GM11168 (cell line): ENCODE measurements at regions not wholly inside any gene's neighbourhood (a gene's known extent, or its start where the extent isn't known, plus 50 kb on each side); places are given as distances from the start of the nearest gene placed in this dataset.
"Not testable (repeated sequence)": the region's sequence is repeated elsewhere in the genome, so short reads cannot be mapped to it uniquely, and the experiment has no call there.

Experiments
- in situ Hi-C: fragments of 300-500 bp; cut with MboI; formaldehyde crosslinking; loops from one replicate; pipeline ENCODE4 v1.12.0; 2022; ENCODE audit warnings: low sequenced_read_pairs; ENCODE audit not compliant: unreplicated experiment

DNA sequence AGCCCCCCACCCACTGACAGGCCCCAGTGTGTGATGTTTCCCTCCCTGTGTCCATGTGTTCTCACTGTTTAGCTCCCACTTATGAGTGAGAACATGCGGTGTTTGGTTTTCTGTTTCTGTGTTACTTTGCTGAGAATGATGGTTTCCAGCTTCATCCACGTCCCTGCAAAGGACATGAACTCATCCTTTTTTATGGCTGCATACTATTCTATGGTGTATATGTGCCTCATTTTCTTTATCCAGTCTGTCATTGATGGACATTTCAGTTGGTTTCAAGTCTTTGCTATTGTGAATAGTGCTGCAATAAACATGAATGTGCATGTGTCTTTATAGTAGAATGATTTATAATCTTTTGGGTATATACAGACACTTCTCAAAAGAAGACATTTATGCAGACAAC lies 88.6 kb upstream of the EGFL6 start:
- in situ Hi-C loops = loop anchor here (10.0 to 25.0 kb wide), 2 partner anchors 218 to 386 kb away; no protein-coding TSS in a partner anchor

DNA sequence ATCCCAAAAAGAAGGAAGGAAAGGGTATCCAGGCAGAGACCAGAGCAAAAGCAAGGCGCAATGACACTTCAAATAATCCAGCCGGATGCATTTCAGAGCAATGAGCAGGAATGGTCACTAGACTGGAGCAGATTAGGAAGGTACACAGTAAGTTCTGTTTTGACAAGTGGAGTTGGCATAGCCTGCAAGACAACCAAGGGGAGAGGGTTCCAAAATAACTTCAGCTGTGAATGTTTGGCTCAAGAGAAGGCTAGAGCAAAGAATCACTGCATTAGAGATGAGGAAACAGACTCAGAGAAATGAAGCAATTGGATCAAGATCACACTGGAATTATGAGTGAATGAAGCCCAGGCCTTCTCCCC lies 90.0 kb upstream of the EGFL6 start:
- in situ Hi-C loops = loop anchor here (25.0 kb wide), 1 partner anchor 217 kb away; no protein-coding TSS in a partner anchor

DNA sequence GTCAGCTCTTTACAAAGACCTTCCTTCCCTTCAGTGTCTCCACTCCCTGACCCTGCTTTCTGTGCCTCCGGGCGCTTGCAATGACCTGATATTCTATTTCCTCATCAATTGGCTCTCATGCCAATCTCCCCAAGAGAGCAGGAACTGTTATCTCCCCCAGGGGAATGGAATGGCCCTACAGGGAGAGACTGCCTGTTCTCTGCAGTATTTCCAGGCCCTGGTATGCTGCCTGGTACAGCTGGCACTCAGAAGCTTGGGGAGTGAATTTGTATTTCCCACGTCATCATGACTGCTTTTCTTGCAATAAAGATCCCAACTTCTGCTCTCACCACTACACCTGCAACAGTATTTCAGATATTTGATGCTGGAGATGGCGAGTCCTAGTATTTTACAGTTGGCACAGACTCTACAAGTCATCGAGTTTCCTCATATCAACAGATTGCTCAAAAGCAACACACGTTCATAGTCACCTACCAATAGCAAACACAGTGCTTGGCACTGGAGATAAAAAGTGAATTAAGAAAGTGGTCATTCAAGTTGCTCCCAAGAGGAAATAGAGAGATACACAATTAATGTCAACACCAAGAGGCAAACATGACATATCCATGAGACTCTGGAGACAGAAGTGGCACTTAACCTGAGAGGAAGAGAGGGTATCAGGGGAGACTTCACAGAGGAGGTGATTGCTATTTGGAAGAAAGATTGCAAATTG lies 90.5 kb upstream of the EGFL6 start:
- in situ Hi-C loops = loop anchor here (25.0 kb wide), 1 partner anchor 217 kb away; no protein-coding TSS in a partner anchor

DNA sequence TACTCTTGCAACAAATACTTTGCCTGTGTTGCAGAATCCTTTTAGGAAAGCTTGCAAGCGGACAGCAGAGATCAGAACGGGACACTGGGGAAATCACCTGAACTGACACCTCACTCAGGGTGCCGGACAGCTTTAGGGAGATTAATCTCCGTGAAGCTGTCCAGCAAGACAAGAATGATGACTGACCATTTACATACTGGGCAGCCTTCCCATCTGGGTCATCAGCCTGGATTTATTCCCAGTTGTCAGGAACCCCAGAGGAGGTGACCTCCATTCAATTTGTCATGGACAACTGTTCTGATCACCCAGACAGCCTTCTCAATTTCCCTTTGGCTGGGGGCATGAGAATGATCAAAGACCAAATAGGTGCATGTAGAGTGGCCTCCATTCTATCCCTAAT lies 93.0 kb upstream of the EGFL6 start:
- in situ Hi-C loops = loop anchor here (25.0 kb wide), 1 partner anchor 214 kb away; no protein-coding TSS in a partner anchor

DNA sequence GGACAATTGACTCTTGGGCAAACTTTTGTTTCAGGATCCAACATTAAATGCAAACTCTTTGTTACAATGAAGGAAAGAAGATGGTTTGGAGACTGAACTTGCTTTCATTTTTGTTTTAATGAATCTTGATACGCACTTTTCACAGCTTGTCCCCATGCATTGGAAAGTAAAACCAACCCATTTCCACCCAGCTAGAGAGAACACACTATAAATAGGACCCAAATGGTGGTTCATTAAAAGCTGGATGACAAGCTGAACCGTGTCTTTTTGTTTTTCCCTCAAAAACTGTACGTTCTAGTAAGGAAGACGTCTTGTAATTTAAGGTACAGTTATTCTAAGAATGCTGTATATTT lies 95.3 kb upstream of the EGFL6 start:
- in situ Hi-C loops = no loop called here

DNA sequence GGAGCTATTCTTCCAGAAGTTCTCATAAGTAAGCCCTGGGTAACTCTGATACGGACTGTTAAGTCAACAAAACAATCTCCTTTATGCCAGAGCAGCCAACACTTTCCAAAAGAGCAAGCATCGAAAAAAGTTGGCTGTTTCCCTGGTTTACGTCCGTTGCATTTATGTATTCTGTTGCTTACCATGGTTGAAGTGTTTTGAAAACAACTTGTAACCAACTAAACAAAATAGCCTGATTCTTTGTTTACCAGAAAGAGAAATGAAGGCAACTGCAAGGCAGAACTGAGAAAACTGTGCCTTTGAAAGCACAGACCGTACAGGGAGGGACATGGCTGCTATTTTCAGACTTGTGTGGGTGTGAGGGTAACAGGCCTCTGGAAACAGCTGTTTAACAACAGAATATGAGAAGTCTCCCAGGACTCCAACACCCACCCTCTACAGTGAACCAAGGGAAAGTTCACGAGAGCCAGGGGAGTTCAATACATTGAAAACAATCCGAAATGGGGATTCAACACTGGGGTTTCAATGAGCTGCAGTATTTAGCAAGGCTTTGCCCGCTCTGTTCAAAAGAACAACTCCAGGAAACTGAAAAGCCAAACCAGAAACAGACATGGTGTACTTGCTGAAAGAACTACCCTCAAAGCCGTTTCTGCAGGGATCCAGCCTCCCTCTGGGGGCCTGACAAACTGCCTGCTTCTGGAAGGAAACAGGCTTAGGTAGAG lies 95.8 kb upstream of the EGFL6 start:
- in situ Hi-C loops = no loop called here

DNA sequence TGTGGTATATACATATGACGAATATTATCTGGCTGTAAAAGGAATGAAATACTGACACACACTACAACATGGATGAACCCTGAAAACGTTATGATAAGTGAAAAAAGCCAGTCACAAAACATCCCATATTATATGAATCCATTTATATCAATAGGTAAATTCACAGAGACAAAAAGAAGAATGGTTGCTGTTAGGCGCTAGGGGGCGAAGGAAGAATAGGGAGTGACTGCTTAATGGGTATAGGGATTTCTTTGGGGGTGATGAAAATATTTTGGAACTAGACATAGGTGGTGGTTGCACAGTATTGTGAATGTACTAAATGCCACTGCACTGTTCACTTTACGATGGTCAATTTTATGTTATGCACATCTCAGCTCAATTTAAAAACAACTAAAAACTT lies 96.4 kb upstream of the EGFL6 start:
- in situ Hi-C loops = no loop called here

DNA sequence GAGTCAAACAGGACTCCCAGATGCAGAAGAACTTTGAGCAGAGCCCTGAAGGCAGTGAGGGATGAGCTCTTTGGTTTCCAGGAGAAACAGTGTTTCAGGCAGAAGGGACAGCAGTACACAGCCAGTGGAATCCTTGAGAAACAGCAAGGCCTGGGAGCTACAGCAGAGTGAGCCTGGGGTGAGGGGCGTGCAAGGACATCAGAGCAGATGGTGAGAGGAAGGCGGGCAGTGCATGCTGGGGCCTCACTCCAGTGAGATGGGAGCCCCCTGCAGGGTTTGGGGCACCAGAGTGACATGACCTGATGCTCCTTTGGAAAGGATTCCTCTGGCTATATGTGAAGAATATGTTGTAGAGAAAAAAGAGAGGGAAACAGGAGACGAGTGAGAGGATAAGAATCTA lies 98.1 kb upstream of the EGFL6 start:
- in situ Hi-C loops = no loop called here

DNA sequence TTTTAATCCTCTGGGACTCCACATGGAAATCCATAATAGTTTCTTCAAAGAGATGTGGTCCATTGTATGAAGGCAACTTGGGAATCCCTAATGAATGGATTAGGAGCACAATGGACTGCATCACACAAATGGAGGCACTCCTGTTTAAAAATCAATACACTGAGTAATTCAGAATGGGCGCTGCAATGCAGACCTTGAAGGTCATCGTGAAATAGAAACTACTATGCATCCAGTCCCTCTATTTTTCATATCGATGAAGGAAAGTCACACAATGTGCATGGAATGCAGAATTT lies 98.8 kb upstream of the EGFL6 start:
- in situ Hi-C loops = no loop called here

DNA sequence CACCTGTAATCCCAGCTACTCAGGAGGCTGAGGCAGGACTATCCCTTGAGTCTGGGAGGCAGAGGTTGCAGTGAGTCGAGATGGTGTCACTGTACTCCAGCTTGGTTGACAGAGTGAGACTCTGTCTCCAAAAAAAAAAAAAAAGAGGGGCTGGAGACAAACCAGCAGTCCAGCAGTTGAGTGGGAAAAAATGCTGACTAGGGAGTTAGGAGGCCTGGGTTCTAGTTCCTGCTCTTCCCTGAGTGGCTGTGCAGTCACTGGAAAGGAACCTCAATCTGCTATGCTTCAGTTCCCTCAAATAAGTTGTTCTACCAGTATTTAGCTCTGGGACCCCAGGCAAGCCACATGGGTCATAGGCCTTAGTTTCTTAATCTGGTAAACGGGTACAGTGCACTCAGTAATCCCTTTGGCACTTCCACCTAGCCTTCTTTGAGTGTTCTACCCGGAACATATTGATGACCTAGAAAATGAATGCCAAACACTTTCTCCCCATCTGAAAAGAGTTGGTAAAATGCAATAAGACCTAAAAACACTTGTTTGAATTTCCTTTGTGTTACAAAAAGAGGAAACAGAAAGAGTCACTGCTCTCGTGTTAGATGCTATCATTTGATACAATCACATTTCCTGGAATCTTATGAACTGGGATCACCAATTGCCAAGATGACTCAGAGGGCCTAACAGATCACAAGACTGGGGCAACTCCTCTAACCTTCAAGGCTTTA lies 99.3 kb upstream of the EGFL6 start:
- in situ Hi-C loops = no loop called here

DNA sequence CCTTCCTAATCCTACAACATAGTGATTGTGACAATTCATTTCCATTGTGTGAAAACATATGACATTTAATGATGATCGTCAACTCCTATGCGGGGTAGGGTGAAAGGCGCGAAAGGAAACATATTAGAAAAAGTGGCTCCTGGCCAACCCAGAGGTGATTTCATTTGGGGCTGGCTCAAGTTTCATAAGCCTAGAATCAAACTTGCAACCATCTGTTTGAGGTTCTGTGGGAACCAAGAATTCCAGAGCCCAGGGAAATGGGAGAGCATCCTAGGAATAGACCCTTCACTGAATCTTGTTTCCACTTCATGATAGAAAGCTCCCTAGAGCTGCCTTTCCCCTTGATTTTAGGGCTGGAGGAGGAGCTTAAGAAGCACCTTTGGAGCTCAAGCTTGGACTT lies 101.3 kb upstream of the EGFL6 start:
- in situ Hi-C loops = no loop called here

DNA sequence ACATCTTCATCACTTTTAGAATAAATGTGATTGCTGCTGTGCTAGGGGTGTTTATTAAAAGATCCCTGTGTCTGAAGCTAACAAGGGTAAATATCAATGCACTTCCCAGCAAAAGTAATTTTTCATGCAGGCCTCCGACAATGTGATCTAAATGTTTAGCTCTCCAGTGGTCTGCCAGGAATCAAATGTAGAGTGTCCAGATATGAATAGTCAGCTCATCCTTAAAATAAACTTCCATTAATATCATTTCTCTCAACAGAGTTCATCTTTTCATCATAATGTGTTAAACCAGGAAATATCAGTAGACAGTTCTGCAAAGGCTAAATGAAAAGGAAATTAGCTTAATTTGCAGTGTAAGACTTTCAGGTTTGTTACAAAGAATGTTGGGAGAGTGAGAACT lies 102.2 kb upstream of the EGFL6 start:
- in situ Hi-C loops = no loop called here

DNA sequence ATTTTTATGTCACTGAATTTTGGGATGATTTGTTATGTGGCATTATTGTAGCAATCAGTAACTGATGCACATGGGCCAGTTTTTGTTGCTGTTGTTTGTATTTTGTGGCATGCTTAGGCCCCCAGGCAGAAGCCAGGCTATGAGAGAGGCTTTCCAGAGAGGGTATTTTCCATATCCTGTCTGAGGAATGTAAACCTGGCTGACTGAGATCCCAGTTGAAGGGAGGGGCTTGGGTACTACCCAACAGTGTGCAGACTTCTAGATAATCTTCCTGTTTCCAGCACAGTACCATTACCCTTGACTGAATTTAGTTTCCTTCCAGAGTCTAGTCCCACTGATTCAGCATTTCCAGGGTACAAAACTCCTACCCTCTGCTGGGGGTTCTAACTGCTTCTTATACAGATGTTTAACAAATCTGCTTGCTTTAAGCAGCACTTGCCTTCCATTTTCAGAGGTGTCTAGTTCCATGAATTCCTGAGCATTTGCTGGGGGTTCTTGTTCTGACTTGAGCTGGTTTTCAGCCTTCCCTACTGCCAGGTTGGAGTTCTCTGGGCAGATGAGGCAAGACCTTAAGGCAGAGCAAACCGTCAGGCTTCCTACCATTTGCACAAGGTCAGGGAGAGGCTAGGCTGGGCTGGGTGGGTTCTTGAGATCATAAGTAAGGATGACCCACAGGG lies 104.7 kb upstream of the EGFL6 start:
- in situ Hi-C loops = no loop called here

DNA sequence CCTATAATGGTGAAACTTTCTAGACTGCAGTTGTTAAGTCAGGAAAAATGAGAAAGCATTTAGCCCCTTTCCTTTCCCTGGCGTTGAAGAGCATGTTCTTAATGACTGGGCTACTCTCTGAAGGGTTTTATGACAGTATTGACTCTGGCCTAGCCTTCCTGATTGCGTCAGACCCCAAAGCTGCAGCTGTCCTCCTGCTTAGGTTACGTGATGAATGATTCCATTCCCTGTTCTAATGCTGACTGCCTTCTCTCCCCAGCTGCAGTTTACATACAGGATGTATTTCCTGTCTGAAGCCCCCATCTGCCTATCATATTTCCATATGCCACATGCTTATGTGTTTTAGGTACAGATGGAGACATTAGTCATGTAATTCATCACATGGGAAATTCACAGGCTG lies 105.8 kb upstream of the EGFL6 start:
- in situ Hi-C loops = no loop called here

DNA sequence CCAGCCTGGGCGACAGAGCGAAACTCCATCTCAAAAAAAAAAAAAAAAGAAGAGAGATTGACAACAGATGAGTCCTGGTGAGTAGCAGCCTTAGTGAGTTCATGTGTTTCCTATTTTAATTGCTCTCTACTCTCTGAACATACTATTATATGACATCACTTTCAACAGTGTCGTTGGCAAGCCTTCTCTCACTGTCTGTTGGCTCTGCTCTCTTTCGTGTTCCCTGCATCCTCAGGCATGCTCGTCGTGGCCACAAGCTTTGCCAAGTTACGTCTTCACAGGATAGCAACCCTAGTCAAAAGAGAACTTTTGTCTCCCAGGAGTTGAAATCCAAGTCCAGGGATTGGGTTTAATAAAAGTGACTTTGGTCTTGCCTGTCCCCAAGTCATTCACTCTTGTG lies 117.1 kb upstream of the EGFL6 start:
- in situ Hi-C loops = no loop called here

DNA sequence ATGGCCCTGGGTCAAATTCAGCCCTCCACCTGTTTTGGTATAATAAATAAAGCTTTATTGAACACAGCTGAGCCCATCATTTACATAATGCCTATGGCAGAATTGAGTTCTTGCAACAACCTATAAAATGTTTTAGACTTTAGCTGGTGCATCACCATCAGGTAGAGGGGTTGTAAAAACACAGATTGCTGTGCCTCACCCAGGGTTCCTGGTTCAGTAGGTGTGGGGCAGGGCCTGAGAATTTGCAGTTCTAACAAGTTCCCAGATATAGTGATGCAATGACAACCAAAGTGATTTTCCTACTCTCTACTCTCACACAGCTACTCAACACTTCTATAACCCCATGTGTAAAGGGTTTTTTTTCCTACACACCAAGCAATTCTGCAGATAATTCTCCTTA lies 120.0 kb upstream of the EGFL6 start:
- in situ Hi-C loops = no loop called here

DNA sequence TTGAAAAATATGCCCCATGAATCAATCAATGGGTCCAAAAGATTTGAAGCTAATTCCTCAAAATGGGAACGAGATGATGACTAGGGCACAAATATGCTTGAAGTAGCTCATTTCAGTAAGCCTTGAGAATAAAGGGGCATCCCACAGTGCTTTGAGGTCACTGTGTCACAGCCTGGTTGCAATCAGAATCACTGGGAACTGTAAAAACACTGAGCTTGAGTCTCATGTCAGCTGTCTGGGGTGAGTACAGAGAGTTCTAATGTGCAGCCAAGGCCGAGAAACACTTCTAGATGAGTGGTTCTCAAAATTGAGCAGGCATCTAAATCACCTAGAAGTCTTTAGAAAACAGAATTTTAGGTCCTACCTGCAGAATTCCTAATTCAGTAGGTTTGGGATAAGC lies 120.5 kb upstream of the EGFL6 start:
- in situ Hi-C loops = no loop called here

DNA sequence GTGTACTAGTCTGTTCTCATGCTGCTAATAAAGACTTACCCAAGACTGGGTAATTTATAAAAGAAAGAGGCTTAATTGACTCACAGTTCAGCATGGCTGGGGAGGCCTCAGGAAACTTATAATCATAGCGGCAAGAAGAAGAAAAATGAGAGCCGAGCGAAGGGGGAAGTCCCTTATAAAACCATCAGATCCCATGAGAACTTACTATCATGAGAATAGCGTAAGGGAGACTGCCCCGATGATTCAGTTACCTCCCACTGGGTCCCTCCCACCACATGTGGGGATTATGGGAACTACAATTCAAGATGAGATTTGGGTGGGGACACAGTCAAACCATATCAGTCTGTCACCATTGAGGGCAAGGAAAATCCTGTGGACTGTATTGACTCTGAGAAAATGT lies 121.8 kb upstream of the ATXN3L start:
- in situ Hi-C loops = not testable (repeated sequence)

DNA sequence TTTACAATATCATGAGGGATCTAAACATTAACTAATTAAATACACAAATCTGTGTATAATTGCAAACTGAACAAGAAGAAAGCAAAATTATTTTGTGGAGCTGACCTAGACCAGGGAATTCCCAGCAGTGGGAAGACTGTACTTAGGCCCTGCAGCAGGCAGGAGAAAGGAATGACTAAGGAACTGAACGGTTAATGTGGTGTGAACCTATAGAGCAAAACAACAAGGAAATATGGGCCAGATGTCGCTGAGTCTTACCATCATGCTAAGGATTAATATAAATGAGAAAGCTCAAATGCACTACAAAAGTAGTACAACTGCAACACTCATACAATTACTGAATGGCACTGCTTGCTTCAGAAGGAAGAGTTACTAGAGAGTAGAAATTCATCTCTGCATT lies 120.3 kb upstream of the ATXN3L start:
- in situ Hi-C loops = no loop called here

DNA sequence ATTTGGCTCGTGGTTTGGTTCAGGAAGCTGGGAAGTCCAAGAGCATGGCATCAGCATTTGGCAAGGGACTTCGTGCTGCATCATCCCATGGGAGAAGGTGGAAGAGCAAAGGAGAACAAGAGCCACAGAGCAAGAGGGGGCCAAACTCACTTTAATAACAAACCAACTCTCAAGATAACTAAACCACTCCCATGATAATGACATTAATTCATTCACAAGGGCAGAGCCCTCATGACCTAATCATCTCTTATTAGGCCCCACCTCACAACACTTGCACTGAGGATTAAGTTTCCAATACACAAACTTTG lies 113.4 kb upstream of the ATXN3L start:
- in situ Hi-C loops = no loop called here
